ENCODE measurements at regions not wholly inside any gene's neighbourhood (a gene's known extent, or its start where the extent isn't known, plus 50 kb on each side); places are given as distances from the start of the nearest gene placed in this dataset.
"Not testable (repeated sequence)": the region's sequence is repeated elsewhere in the genome, so short reads cannot be mapped to it uniquely, and the experiment has no call there.

DNA sequence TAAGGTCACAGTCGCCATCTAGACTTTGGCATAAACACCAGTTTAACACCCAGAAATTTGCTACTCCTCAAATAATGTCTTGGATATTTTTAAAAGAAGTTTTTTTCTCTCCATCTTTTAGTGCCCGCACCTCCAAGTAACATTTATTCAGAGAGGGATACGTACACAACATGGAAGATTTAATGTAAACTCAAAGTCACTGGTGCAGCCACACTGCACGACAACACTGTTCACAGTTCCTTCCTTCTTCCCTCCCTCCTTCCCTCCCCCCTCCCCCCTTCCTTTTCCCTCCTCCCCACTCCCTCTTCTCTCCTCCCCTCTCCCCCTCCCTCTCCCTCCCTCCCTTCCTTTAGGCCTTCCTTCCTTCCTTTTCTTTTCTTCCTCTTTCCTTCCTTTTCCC is 56.5 kb downstream of the NPPC start:
- intact Hi-C loops (cut with micrococcal nuclease), result no loop called here
- no peak overlapping the region for H3K4me3 ChIP-seq
- H3K36me3 ChIP-seq, result no peaks in the 10 kb centered on the region
- peaks cover 40% of the 10 kb centered on the region for H3K27me3 ChIP-seq (ENCODE audit: low read depth)
- H3K9me3 ChIP-seq (replicated peaks), result peaks cover 19% of the 10 kb centered on the region
- H3K27ac ChIP-seq (replicated peaks), result no peak overlapping the region
- H3K4me1 ChIP-seq, result no peaks in the 10 kb centered on the region
- no peak for TF ChIP-seq CTCF (IDR thresholded peaks at IDR 0.05; ENCODE audit: borderline replicate concordance)
- no peak for DNase-seq

DNA sequence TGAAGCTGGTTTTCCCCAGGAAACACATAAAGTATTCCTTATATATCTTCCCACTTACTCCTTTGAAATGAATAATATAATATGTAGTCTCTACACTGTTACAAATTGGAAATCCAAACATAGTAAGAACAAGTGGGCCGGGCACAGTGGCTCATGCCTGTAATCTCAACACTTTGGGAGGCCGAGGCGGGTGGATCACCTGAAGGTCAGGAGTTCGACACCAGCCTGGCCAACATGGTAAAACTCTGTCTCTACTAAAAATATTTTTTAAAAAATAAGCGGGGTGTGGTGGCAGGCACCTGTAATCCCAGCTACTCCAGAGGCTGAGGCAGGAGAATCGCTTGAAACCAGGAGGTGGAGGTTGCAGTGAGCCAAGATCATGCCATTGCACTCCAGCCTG is 57.2 kb downstream of the NPPC start:
- DNase-seq; H3K36me3 ChIP-seq; H3K4me3 ChIP-seq; H3K27ac ChIP-seq (replicated peaks); intact Hi-C loops (cut with micrococcal nuclease); H3K4me1 ChIP-seq: not testable (repeated sequence)
- Histone ChIP-seq H3K27me3 (ENCODE audit: low read depth) (peaks cover 40% of the 10 kb centered on the region), H3K9me3 (replicated peaks) (peaks cover 26% of the 10 kb centered on the region)

GRCh38 chr2:231866450-231866849 is 59.7 kb downstream of the NPPC start:
- H3K27ac ChIP-seq (replicated peaks), result no peak overlapping the region
- DNase-seq, result no peak
- H3K27me3 ChIP-seq (ENCODE audit: low read depth), result peaks cover 38% of the 10 kb centered on the region
- intact Hi-C loops (cut with micrococcal nuclease), result no loop called here
- H3K9me3 ChIP-seq (replicated peaks), result peaks cover 27% of the 10 kb centered on the region
- H3K4me3 ChIP-seq, result no peak overlapping the region
- H3K4me1 ChIP-seq, result no peaks in the 10 kb centered on the region
- H3K36me3 ChIP-seq, result no peaks in the 10 kb centered on the region
- no peak for TF ChIP-seq CTCF (IDR thresholded peaks at IDR 0.05; ENCODE audit: borderline replicate concordance)

GRCh38 chr2:231865222-231865621 is 61.0 kb downstream of the NPPC start:
- H3K27ac ChIP-seq (replicated peaks), result no peak overlapping the region
- no peak overlapping the region for H3K4me3 ChIP-seq
- peaks cover 45% of the 10 kb centered on the region for H3K27me3 ChIP-seq (ENCODE audit: low read depth)
- no peak for DNase-seq
- peaks cover 27% of the 10 kb centered on the region for H3K9me3 ChIP-seq (replicated peaks)
- H3K36me3 ChIP-seq, result no peaks in the 10 kb centered on the region
- intact Hi-C loops (cut with micrococcal nuclease), result no loop called here
- no peaks in the 10 kb centered on the region for H3K4me1 ChIP-seq
- no peak for TF ChIP-seq CTCF (IDR thresholded peaks at IDR 0.05; ENCODE audit: borderline replicate concordance)

GRCh38 chr2:231862071-231862470 is 64.1 kb downstream of the NPPC start:
- TF ChIP-seq CTCF (IDR thresholded peaks at IDR 0.05; ENCODE audit: borderline replicate concordance), result no peak
- Histone ChIP-seq H3K27ac (replicated peaks) (no peak overlapping the region), H3K36me3 (no peaks in the 10 kb centered on the region), H3K9me3 (replicated peaks) (peaks cover 27% of the 10 kb centered on the region), H3K4me3 (no peak overlapping the region), H3K27me3 (ENCODE audit: low read depth) (peaks cover 69% of the 10 kb centered on the region), H3K4me1 (no peaks in the 10 kb centered on the region)
- no peak for DNase-seq
- intact Hi-C loops (cut with micrococcal nuclease), result no loop called here

DNA sequence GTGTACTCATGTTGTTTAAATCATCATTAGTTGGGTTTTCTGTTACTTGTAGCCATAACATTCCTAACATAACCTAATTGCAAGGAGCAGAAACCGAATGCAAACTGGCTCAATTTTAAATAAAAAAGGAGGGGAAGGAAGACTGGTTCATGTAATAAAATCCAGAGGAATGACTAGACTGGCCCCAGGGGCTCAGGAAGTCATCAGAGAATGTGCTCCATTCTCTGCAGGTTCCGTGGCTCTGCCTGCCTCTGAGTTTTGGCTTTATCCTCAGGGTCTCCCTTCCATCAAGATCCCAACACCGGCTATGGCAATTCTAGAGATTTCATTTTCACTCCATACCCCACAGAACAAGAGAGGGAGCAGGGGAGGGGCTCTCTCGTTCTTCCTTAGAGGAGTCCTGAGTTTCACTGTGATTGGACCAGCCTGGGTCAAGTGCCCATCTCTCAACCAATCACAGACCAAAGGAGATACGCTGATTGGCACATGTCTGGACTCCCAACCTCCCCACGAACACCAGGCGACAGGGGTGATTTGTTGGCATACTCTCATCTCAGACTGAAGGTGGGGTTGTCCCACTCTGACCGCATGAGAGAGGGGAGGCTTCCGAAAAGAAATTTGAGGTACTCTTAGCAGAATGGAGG is 64.8 kb downstream of the NPPC start:
- Histone ChIP-seq H3K27ac (replicated peaks) (no peak overlapping the region), H3K27me3 (ENCODE audit: low read depth) (peaks cover 75% of the 10 kb centered on the region), H3K36me3 (no peaks in the 10 kb centered on the region), H3K4me1 (no peaks in the 10 kb centered on the region), H3K4me3 (no peak overlapping the region), H3K9me3 (replicated peaks) (peaks cover 26% of the 10 kb centered on the region)
- no peak for TF ChIP-seq CTCF (IDR thresholded peaks at IDR 0.05; ENCODE audit: borderline replicate concordance)
- intact Hi-C loops (cut with micrococcal nuclease), result no loop called here
- no peak for DNase-seq
